T-cell (primary cell): ENCODE measurements at regions not wholly inside any gene's neighbourhood (a gene's known extent, or its start where the extent isn't known, plus 50 kb on each side); places are given as distances from the start of the nearest gene placed in this dataset.
"Not testable (repeated sequence)": the region's sequence is repeated elsewhere in the genome, so short reads cannot be mapped to it uniquely, and the experiment has no call there.

ENCODE experiments used
- ATAC-seq, 4 experiments: fragments of 200-7000 bp in 3 of 4; fragments of 150-1000 bp in 1 of 4; cut with Tn5 transposase; replicated peaks in 1 of 4; 1 replicate in 3 of 4; 2 replicates in 1 of 4; pipeline ENCODE4 v1.10.0; 2021; ENCODE audit warnings: moderate library complexity in 3 of 4, mild to moderate bottlenecking in 2 of 4, moderate number of reproducible peaks in 1 of 4
- CTCF ChIA-PET, 2 donors: fragments of 300-600 bp; sonication (Branson Sonifier 250); formaldehyde crosslinking; loops; one replicate each; lab custom pipeline; 2022; ENCODE audit warnings: antibody characterized with exemption in 2 of 2; lab: Charles Lee
- POLR2A ChIA-PET, 2 donors: fragments of 300-600 bp; sonication (Branson Sonifier 250); formaldehyde crosslinking; loops; one replicate each; lab custom pipeline; 2022; ENCODE audit warnings: antibody characterized with exemption in 2 of 2; lab: Charles Lee
- DNase-seq, 35 experiments: peaks; one replicate each; pipeline versions ENCODE4 v3.0.0 to v3.0.0-alpha.2; 2013 to 2023
- H3K27ac ChIP-seq: one replicate; pipeline ENCODE4 v1.5.1; 2013; ENCODE audit warnings: low read length
- H3K27me3 ChIP-seq, 2 experiments: replicated peaks in 1 of 2; 1 replicate in 1 of 2; 2 replicates in 1 of 2; pipeline versions ENCODE4 v1.6.1 to v1.7.0; 2013; ENCODE audit warnings: low read length in 1 of 2, mixed read lengths in 1 of 2; ENCODE audit not compliant: control insufficient read depth in 2 of 2, insufficient read depth in 2 of 2; ENCODE audit errors: extremely low read depth in 1 of 2
- H3K36me3 ChIP-seq, 2 donors: 1 replicate in 1 of 2; 2 replicates in 1 of 2; pipeline versions ENCODE4 v1.6.1 to v1.7.0; 2013; ENCODE audit warnings: low read length in 1 of 2; ENCODE audit not compliant: control insufficient read depth in 2 of 2, insufficient read depth in 1 of 2; ENCODE audit errors: extremely low read depth in 1 of 2
- H3K4me1 ChIP-seq, 2 experiments: 1 replicate in 1 of 2; 2 replicates in 1 of 2; pipeline versions ENCODE4 v1.6.1 to v1.7.0; 2013; ENCODE audit warnings: low read length in 2 of 2, mixed read lengths in 1 of 2; ENCODE audit not compliant: insufficient read depth in 2 of 2, control insufficient read depth in 1 of 2; ENCODE audit errors: extremely low read depth in 1 of 2
- H3K4me3 ChIP-seq, 2 donors: 1 replicate in 1 of 2; 2 replicates in 1 of 2; pipeline versions ENCODE4 v1.5.1 to v1.7.0; 2013; ENCODE audit warnings: mild to moderate bottlenecking in 2 of 2, low read length in 1 of 2, moderate library complexity in 1 of 2; ENCODE audit not compliant: control insufficient read depth in 1 of 2; ENCODE audit errors: extremely low read depth in 1 of 2
- H3K9me3 ChIP-seq: 2 replicates; pipeline ENCODE4 v1.7.0; 2013
- H3K27ac Mint-ChIP-seq, 2 donors: one replicate each; pipeline ENCODE4 v1.8.0; 2020 to 2021; ENCODE audit warnings: mild to moderate bottlenecking in 2 of 2, mixed read lengths in 2 of 2
- H3K27me3 Mint-ChIP-seq, 2 donors: one replicate each; pipeline ENCODE4 v1.8.0; 2021 to 2022; ENCODE audit warnings: mixed read lengths in 2 of 2
- H3K36me3 Mint-ChIP-seq: one replicate; pipeline ENCODE4 v1.8.0; 2021; ENCODE audit warnings: mixed read lengths
- H3K4me1 Mint-ChIP-seq, 3 donors: one replicate each; pipeline ENCODE4 v1.8.0; 2020 to 2022; ENCODE audit warnings: mixed read lengths in 3 of 3, mild to moderate bottlenecking in 1 of 3
- H3K4me3 Mint-ChIP-seq, 3 donors: one replicate each; pipeline ENCODE4 v1.8.0; 2020 to 2022; ENCODE audit warnings: mild to moderate bottlenecking in 3 of 3, mixed read lengths in 3 of 3, moderate library complexity in 3 of 3
- H3K9me3 Mint-ChIP-seq, 3 donors: one replicate each; pipeline ENCODE4 v1.8.0; 2020 to 2022; ENCODE audit warnings: mixed read lengths in 3 of 3
- WGBS: methylation state at CpG from one replicate; pipeline ENCODE4 v1.1.5; 2013; ENCODE audit warnings: missing lambda C conversion rate; ENCODE audit not compliant: insufficient coverage; 5-methylcytosine and 5-hydroxymethylcytosine counted together

GRCh38 chrX:117607561-117607960 is 509.0 kb downstream of the KLHL13 start:
- no peaks in the 10 kb centered on the region for H3K4me1 Mint-ChIP-seq
- CTCF ChIA-PET = no interaction called here
- H3K4me1 ChIP-seq = no peaks in the 10 kb centered on the region

GRCh38 chrX:117606101-117606500 is 510.5 kb downstream of the KLHL13 start:
- H3K4me3 ChIP-seq, H3K9me3 ChIP-seq, H3K4me3 Mint-ChIP-seq, H3K27ac ChIP-seq, H3K36me3 Mint-ChIP-seq, H3K27me3 Mint-ChIP-seq, DNase-seq, ATAC-seq, POLR2A ChIA-PET, CTCF ChIA-PET, H3K4me1 ChIP-seq, H3K9me3 Mint-ChIP-seq, H3K4me1 Mint-ChIP-seq, H3K36me3 ChIP-seq, H3K27me3 ChIP-seq, H3K27ac Mint-ChIP-seq: not testable (repeated sequence)

More at GRCh38 chrX:117607561-117607960, 509.0 kb downstream of the KLHL13 start:
- POLR2A ChIA-PET = no interaction called here
- DNase-seq = no peak
- Mint-ChIP-seq H3K4me3 (no peak overlapping the region), H3K27me3 (no peaks in the 10 kb centered on the region), H3K9me3 (peaks cover 4 to 9% (median 5%) of the 10 kb centered on the region in 3 donors), H3K27ac (no peak overlapping the region), H3K36me3 (no peaks in the 10 kb centered on the region)
- no peak for ATAC-seq
- H3K4me3 ChIP-seq = no peak overlapping the region
- H3K27ac ChIP-seq = no peak overlapping the region
- no peaks in the 10 kb centered on the region for H3K9me3 ChIP-seq
- H3K27me3 ChIP-seq = no peaks in the 10 kb centered on the region
- H3K36me3 ChIP-seq = no peaks in the 10 kb centered on the region

DNA sequence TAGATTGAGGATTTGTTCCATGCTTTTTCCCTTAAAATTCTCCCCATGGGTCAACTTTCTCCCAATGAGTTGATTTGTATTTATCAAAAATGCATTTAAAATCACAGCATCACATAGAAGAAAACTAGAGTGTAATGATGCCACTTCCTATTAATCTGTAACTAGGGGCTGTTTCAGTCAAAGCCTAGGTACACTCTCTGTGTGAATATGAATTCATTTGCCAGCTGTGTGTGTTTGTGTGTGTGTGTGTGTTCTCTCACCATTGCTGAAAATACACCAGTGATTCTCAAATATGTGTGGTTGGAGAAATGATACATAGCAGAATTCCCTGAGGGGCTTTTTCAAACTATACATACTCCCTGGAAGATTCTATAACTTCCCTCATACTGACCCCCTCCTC is 546.5 kb downstream of the KLHL13 start:
- Histone ChIP-seq H3K27ac (no peak overlapping the region), H3K9me3 (no peaks in the 10 kb centered on the region), H3K27me3 (no peaks in the 10 kb centered on the region), H3K4me3 (no peak overlapping the region), H3K4me1 (no peaks in the 10 kb centered on the region), H3K36me3 (no peaks in the 10 kb centered on the region)
- no peak overlapping the region for H3K27ac Mint-ChIP-seq
- no peak for DNase-seq
- H3K9me3 Mint-ChIP-seq = peaks cover 3 to 10% (median 5%) of the 10 kb centered on the region in 3 donors
- ChIA-PET POLR2A (no interaction called here), CTCF (no interaction called here)
- H3K36me3 Mint-ChIP-seq = no peaks in the 10 kb centered on the region
- no peaks in the 10 kb centered on the region for H3K4me1 Mint-ChIP-seq
- no peak for ATAC-seq
- no peak overlapping the region for H3K4me3 Mint-ChIP-seq
- peaks cover 0 to 8% of the 10 kb centered on the region in 2 donors for H3K27me3 Mint-ChIP-seq

- POLR2A ChIA-PET = no interaction called here
- Histone ChIP-seq H3K9me3 (no peaks in the 10 kb centered on the region), H3K27ac (no peak overlapping the region), H3K36me3 (no peaks in the 10 kb centered on the region), H3K4me1 (no peaks in the 10 kb centered on the region), H3K4me3 (no peak overlapping the region), H3K27me3 (no peaks in the 10 kb centered on the region)
- CTCF ChIA-PET = no interaction called here
- no peak for ATAC-seq
- Mint-ChIP-seq H3K4me3 (no peak overlapping the region), H3K27me3 (peaks cover 0 to 8% of the 10 kb centered on the region in 2 donors), H3K9me3 (peaks cover 6 to 18% (median 8%) of the 10 kb centered on the region in 3 donors), H3K36me3 (no peaks in the 10 kb centered on the region), H3K4me1 (no peaks in the 10 kb centered on the region), H3K27ac (no peak overlapping the region)
- no CpG with 5 or more reads among the region's 3 CpGs for WGBS
- DNase-seq = no peak
These were observed 548.4 kb downstream of the KLHL13 start for GRCh38 chrX:117568238-117568637.

DNA sequence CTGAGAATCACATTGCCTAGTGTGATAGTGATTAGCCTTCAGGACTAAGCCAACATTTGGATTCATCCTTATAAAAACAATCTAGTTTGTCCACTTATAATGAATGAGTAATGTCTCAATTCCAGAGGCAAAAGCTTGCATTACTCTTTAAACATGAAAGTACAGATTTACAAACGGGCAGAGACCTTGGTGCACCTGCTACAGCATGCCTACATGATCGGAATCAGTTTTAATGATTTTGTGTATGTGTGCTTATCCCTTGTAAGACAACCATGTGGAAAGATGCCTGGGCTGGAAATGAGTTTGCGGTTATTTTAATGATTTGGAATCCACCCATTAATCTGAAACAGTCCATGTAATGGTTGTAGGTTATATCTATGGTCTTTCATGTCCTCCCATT is 572.7 kb downstream of the KLHL13 start:
- POLR2A ChIA-PET = no interaction called here
- no CpG with 5 or more reads among the region's 3 CpGs for WGBS

DNA sequence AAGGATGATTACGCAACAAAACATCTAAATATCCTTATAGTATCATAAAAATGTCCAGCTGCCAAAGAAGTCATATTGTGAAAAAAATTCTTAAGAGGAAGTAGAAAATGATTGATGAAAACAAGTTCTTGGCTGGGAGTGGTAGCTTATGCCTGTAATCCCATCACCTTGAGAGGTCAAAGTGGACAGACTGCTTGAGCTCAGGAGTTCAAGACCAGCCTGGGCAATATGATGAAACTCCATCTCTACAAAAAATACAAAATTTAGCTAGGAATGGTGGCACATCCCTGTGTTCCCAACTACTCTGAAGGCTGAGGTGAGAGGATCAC is 577.6 kb downstream of the KLHL13 start:
- DNase-seq (no peak), ATAC-seq (no peak)
- no CpG with 5 or more reads among the region's 1 CpG for WGBS
- no peak overlapping the region for H3K4me3 ChIP-seq
- Mint-ChIP-seq H3K4me3 (no peak overlapping the region), H3K27ac (no peak overlapping the region), H3K27me3 (peaks cover 0 to 6% of the 10 kb centered on the region in 2 donors), H3K9me3 (peaks cover 0 to 6% (median 3%) of the 10 kb centered on the region in 3 donors), H3K4me1 (no peaks in the 10 kb centered on the region), H3K36me3 (no peaks in the 10 kb centered on the region)
- no peaks in the 10 kb centered on the region for H3K4me1 ChIP-seq
- H3K27me3 ChIP-seq = no peaks in the 10 kb centered on the region
- no peak overlapping the region for H3K27ac ChIP-seq
- H3K9me3 ChIP-seq = no peaks in the 10 kb centered on the region
- ChIA-PET POLR2A (no interaction called here), CTCF (interaction anchor here in 1 of 2 donors (0.7 kb wide), 1 partner anchor 745 kb away, joined by 7 read pairs; no protein-coding TSS in a partner anchor)
- no peaks in the 10 kb centered on the region for H3K36me3 ChIP-seq

More for the DNA sequence above, 572.7 kb downstream of the KLHL13 start:
- Histone ChIP-seq H3K27ac (no peak overlapping the region), H3K36me3 (no peaks in the 10 kb centered on the region), H3K4me3 (no peak overlapping the region), H3K27me3 (no peaks in the 10 kb centered on the region), H3K4me1 (no peaks in the 10 kb centered on the region), H3K9me3 (no peaks in the 10 kb centered on the region)
- H3K36me3 Mint-ChIP-seq = no peaks in the 10 kb centered on the region
- H3K27ac Mint-ChIP-seq = no peak overlapping the region
- ATAC-seq (no peak), DNase-seq (no peak)
- no peak overlapping the region for H3K4me3 Mint-ChIP-seq
- no peaks in the 10 kb centered on the region for H3K4me1 Mint-ChIP-seq
- H3K9me3 Mint-ChIP-seq = peaks cover 0 to 15% (median 10%) of the 10 kb centered on the region in 3 donors
- CTCF ChIA-PET = no interaction called here
- H3K27me3 Mint-ChIP-seq = peaks cover 0 to 10% of the 10 kb centered on the region in 2 donors
